GM12878 (cell line): ENCODE measurements at regions not wholly inside any gene's neighbourhood (a gene's known extent, or its start where the extent isn't known, plus 50 kb on each side); places are given as distances from the start of the nearest gene placed in this dataset.

Source experiments
- ATAC-seq: fragments of 200-7000 bp; cut with Tn5 transposase; 3 replicates; pipeline ENCODE4 v1.9.1; 2020; ENCODE audit warnings: mild to moderate bottlenecking, moderate library complexity
- BruUV-seq: library from RNA; stranded (reverse); fragments of 400-500 nt; replicated peaks from 2 replicates; lab custom pipeline; 2021; lab: Mats Ljungman, UMichigan
- CTCF ChIA-PET: fragments of 300-600 bp; sonication (Branson Sonifier 250); formaldehyde crosslinking; extraction: SDS; loops from one replicate; lab custom pipeline; 2021; ENCODE audit warnings: inconsistent platforms; lab: Yijun Ruan, JAX
- POLR2A ChIA-PET: fragments of 350-600 bp; formaldehyde crosslinking; extraction: SDS; loops from one replicate; lab custom pipeline; 2021; ENCODE audit warnings: inconsistent platforms; lab: Charles Lee
- RAD21 ChIA-PET: fragments of 300-600 bp; sonication (Branson Sonifier 250); formaldehyde crosslinking; loops from one replicate; lab custom pipeline; 2023; ENCODE audit warnings: antibody characterized with exemption; ENCODE audit not compliant: unreplicated experiment; lab: Charles Lee
- SMC1A ChIA-PET: fragments of 300-600 bp; sonication (Branson Sonifier 250); formaldehyde crosslinking; loops from one replicate; lab custom pipeline; 2023; ENCODE audit not compliant: unreplicated experiment, uncharacterized antibody; lab: Charles Lee
- DNase-seq: peaks from one replicate; pipeline ENCODE4 v3.0.0-alpha.2; 2011; ENCODE audit warnings: low read depth, low spot score
- FAIRE-seq: peaks from 3 replicates; lab custom pipeline; 2011; peaks lifted over from hg19 to GRCh38; lab: Jason Lieb, UNC
- H2AFZ ChIP-seq: 2 replicates; pipeline ENCODE4 v1.6.0; 2011; ENCODE audit warnings: low read depth, low read length, control low read depth; ENCODE audit not compliant: control insufficient read depth
- H3K27ac ChIP-seq: 2 replicates; pipeline ENCODE4 v1.5.1; 2011; ENCODE audit warnings: control low read depth; ENCODE audit not compliant: control insufficient read depth, insufficient read depth
- H3K27me3 ChIP-seq, 2 experiments: replicated peaks in 1 of 2; 2 replicates each; pipeline versions ENCODE4 v1.6.0 to v1.6.1; 2011; ENCODE audit warnings: low read length in 1 of 2; ENCODE audit not compliant: control insufficient read depth in 2 of 2, insufficient read depth in 2 of 2
- H3K36me3 ChIP-seq, 2 experiments: 2 replicates each; pipeline ENCODE4 v1.5.1; 2011; ENCODE audit warnings: low read length in 1 of 2; ENCODE audit not compliant: control insufficient read depth in 2 of 2, insufficient read depth in 2 of 2
- H3K4me1 ChIP-seq: 2 replicates; pipeline ENCODE4 v1.6.1; 2011; ENCODE audit warnings: mild to moderate bottlenecking, low read length, moderate library complexity, mixed read lengths; ENCODE audit not compliant: control insufficient read depth, insufficient read depth
- H3K4me2 ChIP-seq: 2 replicates; pipeline ENCODE4 v1.6.0; 2011; ENCODE audit warnings: control low read depth; ENCODE audit not compliant: control insufficient read depth, insufficient read depth
- H3K4me3 ChIP-seq: fragments of 200-600 bp; sonication (generic); 2 replicates; pipeline ENCODE4 v1.5.1; 2016
- H3K79me2 ChIP-seq: 2 replicates; pipeline ENCODE4 v1.6.0; 2011; ENCODE audit warnings: low read length; ENCODE audit not compliant: control insufficient read depth, insufficient read depth
- H3K9ac ChIP-seq: 2 replicates; pipeline ENCODE4 v1.8.0; 2011; ENCODE audit warnings: low read length, control low read depth, mixed read lengths; ENCODE audit not compliant: control insufficient read depth, insufficient read depth
- H3K9me3 ChIP-seq: replicated peaks from 3 replicates; pipeline ENCODE4 v1.5.1; 2011; ENCODE audit warnings: mild to moderate bottlenecking, low read length; ENCODE audit not compliant: control insufficient read depth, insufficient read depth
- H4K20me1 ChIP-seq: 2 replicates; pipeline ENCODE4 v1.6.0; 2011; ENCODE audit not compliant: control insufficient read depth, insufficient read depth
- DPF2 ChIP-seq: fragments of 450-650 bp; IDR thresholded peaks from 2 replicates; pipeline ENCODE4 v1.6.1; 2017; ENCODE audit warnings: mild to moderate bottlenecking
- KAT2A ChIP-seq: conservative IDR thresholded peaks from 2 replicates; pipeline ENCODE4 v1.6.1; 2011; ENCODE audit warnings: low read depth, low read length; ENCODE audit not compliant: control insufficient read depth
- NR2C1 ChIP-seq: fragments of 450-650 bp; IDR thresholded peaks from 2 replicates; pipeline ENCODE4 v1.6.1; 2017; ENCODE audit warnings: antibody characterized with exemption, mild to moderate bottlenecking, moderate library complexity
- RAD21 ChIP-seq: IDR thresholded peaks from 2 replicates; pipeline ENCODE4 v1.6.1; 2011; ENCODE audit warnings: mild to moderate bottlenecking, low read depth, low read length, moderate library complexity; ENCODE audit not compliant: insufficient read depth
- SMARCA5 ChIP-seq: fragments of 450-650 bp; IDR thresholded peaks from 2 replicates; pipeline ENCODE4 v1.6.1; 2017; ENCODE audit warnings: mild to moderate bottlenecking
- YBX1 ChIP-seq: fragments of 450-650 bp; IDR thresholded peaks from 2 replicates; pipeline ENCODE4 v1.6.1; 2016; ENCODE audit warnings: antibody characterized with exemption
- YY1 ChIP-seq: IDR thresholded peaks from 2 replicates; pipeline ENCODE4 v1.6.1; 2011; ENCODE audit warnings: low read depth, mild to moderate bottlenecking, low read length
- ZBED1 ChIP-seq: IDR thresholded peaks from 2 replicates; pipeline ENCODE4 v1.6.1; 2016; ENCODE audit warnings: borderline replicate concordance
- ZNF687 ChIP-seq: fragments of 450-650 bp; IDR thresholded peaks from 2 replicates; pipeline ENCODE4 v1.6.1; 2017; ENCODE audit warnings: mild to moderate bottlenecking, moderate library complexity
- WGBS: methylation state at CpG from one replicate; pipeline ENCODE4 v1.1.6; 2016; ENCODE audit warnings: low lambda C conversion rate; ENCODE audit not compliant: insufficient replicate concordance, insufficient coverage; ENCODE audit errors: missing lambda C conversion rate; 5-methylcytosine and 5-hydroxymethylcytosine counted together
- in situ Hi-C: fragments of 300-500 bp; cut with MboI; formaldehyde crosslinking; loops from 9 replicates; pipeline ENCODE4 v1.14.3; 2018; ENCODE audit warnings: mixed read lengths
- intact Hi-C: fragments of 100-400 bp; cut with micrococcal nuclease; formaldehyde crosslinking; loops from one replicate; pipeline ENCODE4 v1.14.2; 2022; ENCODE audit not compliant: unreplicated experiment
- TF ChIP-seq, protein P1 (sequence below): IDR thresholded peaks from 2 replicates; pipeline ENCODE4 v1.6.1; 2012; ENCODE audit warnings: improper control_type of control experiment, low read depth, low read length; ENCODE audit not compliant: insufficient replicate concordance
- TF ChIP-seq, protein P2 (sequence below): IDR thresholded peaks from 2 replicates; pipeline ENCODE4 v1.6.1; 2011; ENCODE audit warnings: low read depth, mild to moderate bottlenecking, low read length, moderate library complexity, borderline replicate concordance; ENCODE audit errors: extremely low read depth

- in situ Hi-C loops = loop anchor here (10.0 to 25.0 kb wide), 4 partner anchors 465 to 723 kb away; no protein-coding TSS in a partner anchor
- peak overlapping the region; percentile 28; the same call in 1 of the 2 replicates for H3K9ac ChIP-seq
- peak; percentile 81 for ATAC-seq
- FAIRE-seq = no peak
- DNase-seq = no peak
- POLR2A ChIA-PET = interaction anchor here (0.7 to 4.0 kb wide), 6 partner anchors 9 to 464 kb away, joined by 3 to 11 read pairs (median 4); no protein-coding TSS in a partner anchor
- intact Hi-C loops = loop anchor here (10.0 kb wide), 1 partner anchor 573 kb away; no protein-coding TSS in a partner anchor
- no peak overlapping the region for H3K4me2 ChIP-seq
- no peaks in the 10 kb centered on the region for H4K20me1 ChIP-seq
- CTCF ChIA-PET = interaction anchor here (0.7 to 18.1 kb wide), 36 partner anchors 7 to 603 kb away, joined by 3 to 274 read pairs (median 5); no protein-coding TSS in a partner anchor
- H3K36me3 ChIP-seq = no peaks in the 10 kb centered on the region
- H2AFZ ChIP-seq = no peak overlapping the region
- H3K79me2 ChIP-seq = peaks cover 6% of the 10 kb centered on the region
- no peaks in the 10 kb centered on the region for H3K9me3 ChIP-seq
- RAD21 ChIA-PET = interaction anchor here (1.0 to 5.6 kb wide), 12 partner anchors 8 to 599 kb away, joined by 3 to 67 read pairs (median 6); no protein-coding TSS in a partner anchor
- H3K4me1 ChIP-seq = no peaks in the 10 kb centered on the region
- SMC1A ChIA-PET = interaction anchor here (0.7 to 4.3 kb wide), 20 partner anchors 12 to 628 kb away, joined by 3 to 34 read pairs (median 4); no protein-coding TSS in a partner anchor
- no peak overlapping the region for H3K4me3 ChIP-seq
- H3K27ac ChIP-seq = no peak overlapping the region
- peaks cover 0 to 3% of the 10 kb centered on the region in 2 experiments; a peak in 3 of 4 replicates for H3K27me3 ChIP-seq
- BruUV-seq = no TSS peak
- 2% methylated on average over 3 of the region's 3 CpGs for WGBS
- TF ChIP-seq KAT2A = no peak
- TF ChIP-seq SMARCA5 = peak; percentile 39; the same call in 1 of the 2 replicates
- no peak for TF ChIP-seq DPF2
- TF ChIP-seq, protein P1, sequence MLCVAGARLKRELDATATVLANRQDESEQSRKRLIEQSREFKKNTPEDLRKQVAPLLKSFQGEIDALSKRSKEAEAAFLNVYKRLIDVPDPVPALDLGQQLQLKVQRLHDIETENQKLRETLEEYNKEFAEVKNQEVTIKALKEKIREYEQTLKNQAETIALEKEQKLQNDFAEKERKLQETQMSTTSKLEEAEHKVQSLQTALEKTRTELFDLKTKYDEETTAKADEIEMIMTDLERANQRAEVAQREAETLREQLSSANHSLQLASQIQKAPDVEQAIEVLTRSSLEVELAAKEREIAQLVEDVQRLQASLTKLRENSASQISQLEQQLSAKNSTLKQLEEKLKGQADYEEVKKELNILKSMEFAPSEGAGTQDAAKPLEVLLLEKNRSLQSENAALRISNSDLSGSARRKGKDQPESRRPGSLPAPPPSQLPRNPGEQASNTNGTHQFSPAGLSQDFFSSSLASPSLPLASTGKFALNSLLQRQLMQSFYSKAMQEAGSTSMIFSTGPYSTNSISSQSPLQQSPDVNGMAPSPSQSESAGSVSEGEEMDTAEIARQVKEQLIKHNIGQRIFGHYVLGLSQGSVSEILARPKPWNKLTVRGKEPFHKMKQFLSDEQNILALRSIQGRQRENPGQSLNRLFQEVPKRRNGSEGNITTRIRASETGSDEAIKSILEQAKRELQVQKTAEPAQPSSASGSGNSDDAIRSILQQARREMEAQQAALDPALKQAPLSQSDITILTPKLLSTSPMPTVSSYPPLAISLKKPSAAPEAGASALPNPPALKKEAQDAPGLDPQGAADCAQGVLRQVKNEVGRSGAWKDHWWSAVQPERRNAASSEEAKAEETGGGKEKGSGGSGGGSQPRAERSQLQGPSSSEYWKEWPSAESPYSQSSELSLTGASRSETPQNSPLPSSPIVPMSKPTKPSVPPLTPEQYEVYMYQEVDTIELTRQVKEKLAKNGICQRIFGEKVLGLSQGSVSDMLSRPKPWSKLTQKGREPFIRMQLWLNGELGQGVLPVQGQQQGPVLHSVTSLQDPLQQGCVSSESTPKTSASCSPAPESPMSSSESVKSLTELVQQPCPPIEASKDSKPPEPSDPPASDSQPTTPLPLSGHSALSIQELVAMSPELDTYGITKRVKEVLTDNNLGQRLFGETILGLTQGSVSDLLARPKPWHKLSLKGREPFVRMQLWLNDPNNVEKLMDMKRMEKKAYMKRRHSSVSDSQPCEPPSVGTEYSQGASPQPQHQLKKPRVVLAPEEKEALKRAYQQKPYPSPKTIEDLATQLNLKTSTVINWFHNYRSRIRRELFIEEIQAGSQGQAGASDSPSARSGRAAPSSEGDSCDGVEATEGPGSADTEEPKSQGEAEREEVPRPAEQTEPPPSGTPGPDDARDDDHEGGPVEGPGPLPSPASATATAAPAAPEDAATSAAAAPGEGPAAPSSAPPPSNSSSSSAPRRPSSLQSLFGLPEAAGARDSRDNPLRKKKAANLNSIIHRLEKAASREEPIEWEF = no peak
- TF ChIP-seq RAD21 = peak; percentile 75
- TF ChIP-seq ZBED1 = no peak
- no peak for TF ChIP-seq NR2C1
- peak; percentile 30; the same call in 1 of the 2 replicates for TF ChIP-seq YY1
- TF ChIP-seq, protein P2, sequence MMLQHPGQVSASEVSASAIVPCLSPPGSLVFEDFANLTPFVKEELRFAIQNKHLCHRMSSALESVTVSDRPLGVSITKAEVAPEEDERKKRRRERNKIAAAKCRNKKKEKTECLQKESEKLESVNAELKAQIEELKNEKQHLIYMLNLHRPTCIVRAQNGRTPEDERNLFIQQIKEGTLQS = no peak
- TF ChIP-seq YBX1 = no peak
- no peak for TF ChIP-seq ZNF687
Observed at GRCh38 chr14:106277503-106277902, 751.1 kb downstream of the TMEM121 start.
